ENCODE measurements at regions not wholly inside any gene's neighbourhood (a gene's known extent, or its start where the extent isn't known, plus 50 kb on each side); places are given as distances from the start of the nearest gene placed in this dataset.

- TF ChIP-seq CTCF (IDR thresholded peaks at IDR 0.05) (no peak), POLR2A (IDR thresholded peaks at IDR 0.05; ENCODE audit: low read depth) (no peak), EP300 (IDR thresholded peaks at IDR 0.05) (no peak)
Observed at GRCh38 chr2:8327371-8328100, 354.3 kb upstream of the ID2 start.

Data from esophagus muscularis mucosa (tissue), 4 donors.